ACHN (cell line): ENCODE measurements at regions not wholly inside any gene's neighbourhood (a gene's known extent, or its start where the extent isn't known, plus 50 kb on each side); places are given as distances from the start of the nearest gene placed in this dataset.
"Not testable (repeated sequence)": the region's sequence is repeated elsewhere in the genome, so short reads cannot be mapped to it uniquely, and the experiment has no call there.

Source experiments
- DNase-seq: peaks from one replicate; pipeline ENCODE4 v3.0.0-alpha.2; 2015
- in situ Hi-C: cut with HindIII; loops from 2 replicates; pipeline ENCODE4 v1.10.0; 2017; ENCODE audit warnings: low sequenced_read_pairs, low pct_ligation_motif_present, low pct_unique_long_range_greater_than_20kb

GRCh38 chr15:20191508-20192125, 350.0 kb downstream of the GOLGA6L6 start:
- in situ Hi-C loops, DNase-seq: not testable (repeated sequence)

- DNase-seq, in situ Hi-C loops: not testable (repeated sequence)
Observed at GRCh38 chr15:20188611-20189010, 353.0 kb downstream of the GOLGA6L6 start.

- in situ Hi-C loops, DNase-seq: not testable (repeated sequence)
Observed at GRCh38 chr15:20187370-20188355, 353.9 kb downstream of the GOLGA6L6 start.

- in situ Hi-C loops, DNase-seq: not testable (repeated sequence)
Observed at GRCh38 chr15:20184879-20185278, 356.7 kb downstream of the GOLGA6L6 start.

- in situ Hi-C loops, DNase-seq: not testable (repeated sequence)
Observed at GRCh38 chr15:20168221-20168620, 373.4 kb downstream of the GOLGA6L6 start.

GRCh38 chr15:20153528-20153927, 388.1 kb downstream of the GOLGA6L6 start:
- in situ Hi-C loops, DNase-seq: not testable (repeated sequence)

GRCh38 chr15:20148679-20149078, 392.9 kb downstream of the GOLGA6L6 start:
- DNase-seq, in situ Hi-C loops: not testable (repeated sequence)

- in situ Hi-C loops, DNase-seq: not testable (repeated sequence)
Observed at GRCh38 chr15:20148008-20148407, 393.6 kb downstream of the GOLGA6L6 start.

GRCh38 chr15:20144333-20145036, 397.1 kb downstream of the GOLGA6L6 start:
- DNase-seq, in situ Hi-C loops: not testable (repeated sequence)

- in situ Hi-C loops, DNase-seq: not testable (repeated sequence)
Observed at GRCh38 chr15:20142906-20143305, 398.7 kb downstream of the GOLGA6L6 start.

- in situ Hi-C loops, DNase-seq: not testable (repeated sequence)
Observed at GRCh38 chr15:20142410-20142809, 399.2 kb downstream of the GOLGA6L6 start.

- DNase-seq, in situ Hi-C loops: not testable (repeated sequence)
Observed at GRCh38 chr15:20124668-20125067, 416.9 kb downstream of the GOLGA6L6 start.

GRCh38 chr15:20106026-20106425, 435.6 kb downstream of the GOLGA6L6 start:
- DNase-seq: no peak
- in situ Hi-C loops: no loop called here

GRCh38 chr15:20105011-20105990, 436.3 kb downstream of the GOLGA6L6 start:
- DNase-seq, in situ Hi-C loops: not testable (repeated sequence)

GRCh38 chr15:20104551-20104950, 437.0 kb downstream of the GOLGA6L6 start:
- in situ Hi-C loops, DNase-seq: not testable (repeated sequence)

- DNase-seq, in situ Hi-C loops: not testable (repeated sequence)
Observed at GRCh38 chr15:20102862-20103261, 438.7 kb downstream of the GOLGA6L6 start.

- DNase-seq, in situ Hi-C loops: not testable (repeated sequence)
Observed at GRCh38 chr15:20102209-20102608, 439.4 kb downstream of the GOLGA6L6 start.

- DNase-seq, in situ Hi-C loops: not testable (repeated sequence)
Observed at GRCh38 chr15:20101281-20101680, 440.3 kb downstream of the GOLGA6L6 start.
